ENCODE measurements at regions not wholly inside any gene's neighbourhood (a gene's known extent, or its start where the extent isn't known, plus 50 kb on each side); places are given as distances from the start of the nearest gene placed in this dataset.

GRCh38 chr5:171609806-171610452 is 175.7 kb upstream of the SMIM23 start:
- no peak for TF ChIP-seq CTCF (IDR thresholded peaks at IDR 0.05)
- no peak for TF ChIP-seq EZH2phosphoT487 (IDR thresholded peaks at IDR 0.05)
- no peak for TF ChIP-seq EZH2 (IDR thresholded peaks at IDR 0.05)

All from neural progenitor cell (in vitro differentiated cells).